Mucosa of rectum (tissue), 2 donors: ENCODE measurements at regions not wholly inside any gene's neighbourhood (a gene's known extent, or its start where the extent isn't known, plus 50 kb on each side); places are given as distances from the start of the nearest gene placed in this dataset.
"Not testable (repeated sequence)": the region's sequence is repeated elsewhere in the genome, so short reads cannot be mapped to it uniquely, and the experiment has no call there.

Experiments used
- H3K27ac ChIP-seq, 2 donors: one replicate each; pipeline ENCODE4 v1.7.0; 2013; ENCODE audit warnings: inconsistent platforms in 2 of 2, low read depth in 2 of 2, low read length in 2 of 2
- H3K27me3 ChIP-seq, 2 donors: one replicate each; pipeline ENCODE4 v1.7.0; 2013; ENCODE audit warnings: low read length in 2 of 2; ENCODE audit not compliant: control insufficient read depth in 2 of 2, insufficient read depth in 2 of 2
- H3K36me3 ChIP-seq, 2 donors: one replicate each; pipeline ENCODE4 v1.7.0; 2013; ENCODE audit warnings: low read length in 2 of 2; ENCODE audit not compliant: control insufficient read depth in 2 of 2, insufficient read depth in 2 of 2
- H3K4me1 ChIP-seq, 2 donors: one replicate each; pipeline ENCODE4 v1.7.0; 2013; ENCODE audit warnings: low read length in 2 of 2, mild to moderate bottlenecking in 1 of 2; ENCODE audit not compliant: control insufficient read depth in 2 of 2, insufficient read depth in 2 of 2
- H3K4me3 ChIP-seq, 2 donors: one replicate each; pipeline ENCODE4 v1.7.0; 2013; ENCODE audit warnings: low read length in 2 of 2
- H3K9ac ChIP-seq, 2 donors: one replicate each; pipeline ENCODE4 v1.7.0; 2013; ENCODE audit warnings: low read length in 2 of 2, low read depth in 1 of 2, mild to moderate bottlenecking in 1 of 2
- H3K9me3 ChIP-seq, 2 donors: one replicate each; pipeline ENCODE4 v1.7.0; 2013; ENCODE audit warnings: low read length in 2 of 2; ENCODE audit not compliant: control insufficient read depth in 2 of 2
- donor health status: healthy.
- donor health status: Normal muscosa, but diverticular disease.

GRCh38 chr10:33709008-33709753, 374.7 kb upstream of the NRP1 start:
- Histone ChIP-seq H3K27me3 (no peaks in the 10 kb centered on the region), H3K36me3 (no peaks in the 10 kb centered on the region), H3K4me3 (no peak overlapping the region), H3K27ac (no peak overlapping the region), H3K4me1 (no peaks in the 10 kb centered on the region), H3K9me3 (no peaks in the 10 kb centered on the region), H3K9ac (no peak overlapping the region)

GRCh38 chr10:33708561-33708960, 374.1 kb upstream of the NRP1 start:
- H3K4me1 ChIP-seq = no peaks in the 10 kb centered on the region
- H3K9ac ChIP-seq = no peak overlapping the region
- H3K27me3 ChIP-seq = no peaks in the 10 kb centered on the region
- no peak overlapping the region for H3K4me3 ChIP-seq
- no peaks in the 10 kb centered on the region for H3K36me3 ChIP-seq
- H3K9me3 ChIP-seq = no peaks in the 10 kb centered on the region
- no peak overlapping the region for H3K27ac ChIP-seq

DNA sequence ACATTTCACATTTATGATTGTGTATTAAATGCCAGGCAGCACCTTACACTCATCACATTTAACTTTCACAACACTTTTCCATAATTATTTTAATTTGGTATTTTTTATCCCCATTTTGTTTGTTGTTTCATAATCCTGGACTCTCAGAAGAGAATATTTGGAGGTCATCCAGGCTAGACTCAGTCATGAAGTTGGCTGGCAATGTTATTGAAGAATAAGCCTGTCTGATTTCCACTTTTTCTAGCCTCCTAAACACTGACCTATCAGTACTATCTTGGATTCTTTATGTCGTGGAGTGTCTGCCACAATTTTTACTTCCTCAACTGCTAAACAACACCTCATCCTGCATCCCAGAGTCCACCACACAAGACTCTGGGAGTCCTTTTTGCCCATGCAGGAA, 372.3 kb upstream of the NRP1 start:
- H3K4me3 ChIP-seq = no peak overlapping the region
- H3K27ac ChIP-seq = no peak overlapping the region
- H3K9me3 ChIP-seq = no peaks in the 10 kb centered on the region
- H3K9ac ChIP-seq = no peak overlapping the region
- H3K27me3 ChIP-seq = no peaks in the 10 kb centered on the region
- no peaks in the 10 kb centered on the region for H3K36me3 ChIP-seq
- no peaks in the 10 kb centered on the region for H3K4me1 ChIP-seq

- Histone ChIP-seq H3K4me1 (no peaks in the 10 kb centered on the region), H3K27me3 (no peaks in the 10 kb centered on the region), H3K9ac (no peak overlapping the region), H3K27ac (no peak overlapping the region), H3K9me3 (no peaks in the 10 kb centered on the region), H3K36me3 (no peaks in the 10 kb centered on the region), H3K4me3 (no peak overlapping the region)
Observed at GRCh38 chr10:33706191-33706590, 371.7 kb upstream of the NRP1 start.

DNA sequence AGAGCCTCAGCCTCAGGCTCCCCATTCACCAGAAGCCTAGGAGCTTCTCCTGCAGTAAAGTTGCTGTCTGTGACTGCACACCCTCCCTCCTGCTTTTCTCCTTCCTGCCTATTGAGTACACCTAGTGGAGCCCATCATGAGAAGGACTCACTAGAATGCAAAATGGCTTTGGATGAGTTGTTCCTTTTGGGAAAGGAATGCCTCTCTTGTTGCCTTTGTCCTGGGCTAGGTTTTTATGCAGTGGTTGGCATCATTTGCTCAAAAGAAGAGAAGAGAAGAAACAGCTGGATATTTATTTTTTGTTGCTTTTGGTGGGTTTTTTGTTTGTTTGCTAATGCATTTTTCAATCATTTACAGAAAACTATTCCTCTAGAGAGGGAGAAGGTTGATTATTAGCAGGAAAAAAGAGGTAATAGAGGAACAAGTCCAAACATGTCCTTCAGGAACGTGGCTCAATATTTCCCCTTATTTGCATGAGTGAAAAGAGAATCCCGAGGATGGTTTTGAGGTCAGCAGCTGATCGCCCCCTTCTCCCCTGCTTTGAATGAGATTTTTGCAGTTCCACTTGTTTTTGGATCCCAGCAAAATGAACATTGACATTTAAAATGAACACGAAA, 369.9 kb upstream of the NRP1 start:
- Histone ChIP-seq H3K36me3 (no peaks in the 10 kb centered on the region), H3K4me3 (no peak overlapping the region), H3K9me3 (no peaks in the 10 kb centered on the region), H3K9ac (no peak overlapping the region), H3K27me3 (no peaks in the 10 kb centered on the region), H3K4me1 (no peaks in the 10 kb centered on the region), H3K27ac (no peak overlapping the region)

- H3K27me3 ChIP-seq = no peaks in the 10 kb centered on the region
- no peak overlapping the region for H3K9ac ChIP-seq
- no peaks in the 10 kb centered on the region for H3K4me1 ChIP-seq
- no peak overlapping the region for H3K27ac ChIP-seq
- no peaks in the 10 kb centered on the region for H3K9me3 ChIP-seq
- no peak overlapping the region for H3K4me3 ChIP-seq
- no peaks in the 10 kb centered on the region for H3K36me3 ChIP-seq
Observed at GRCh38 chr10:33703501-33704213, 369.2 kb upstream of the NRP1 start.

DNA sequence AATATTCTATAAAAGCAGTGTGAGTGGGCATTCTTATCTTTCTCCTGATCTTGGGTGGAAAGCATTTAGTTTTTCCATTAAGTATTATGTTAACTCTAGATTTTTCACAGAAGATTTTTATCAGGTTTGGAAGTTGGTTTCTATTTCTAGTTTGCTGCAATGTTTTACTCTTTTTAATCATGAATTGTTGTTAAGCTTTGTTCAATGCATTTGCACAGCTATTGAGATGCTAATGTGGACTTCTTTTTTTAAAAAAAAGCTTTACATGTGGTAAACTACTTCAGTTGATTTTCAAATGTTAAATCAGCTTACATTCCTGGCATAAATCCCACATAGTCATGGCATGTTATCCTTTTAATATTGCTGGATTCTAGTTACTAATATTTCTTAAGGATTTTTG, 363.6 kb upstream of the NRP1 start:
- no peaks in the 10 kb centered on the region for H3K9me3 ChIP-seq
- H3K4me3 ChIP-seq = no peak overlapping the region
- H3K36me3 ChIP-seq = no peaks in the 10 kb centered on the region
- H3K27me3 ChIP-seq = no peaks in the 10 kb centered on the region
- H3K4me1 ChIP-seq = no peaks in the 10 kb centered on the region
- H3K9ac ChIP-seq = no peak overlapping the region
- H3K27ac ChIP-seq = no peak overlapping the region

DNA sequence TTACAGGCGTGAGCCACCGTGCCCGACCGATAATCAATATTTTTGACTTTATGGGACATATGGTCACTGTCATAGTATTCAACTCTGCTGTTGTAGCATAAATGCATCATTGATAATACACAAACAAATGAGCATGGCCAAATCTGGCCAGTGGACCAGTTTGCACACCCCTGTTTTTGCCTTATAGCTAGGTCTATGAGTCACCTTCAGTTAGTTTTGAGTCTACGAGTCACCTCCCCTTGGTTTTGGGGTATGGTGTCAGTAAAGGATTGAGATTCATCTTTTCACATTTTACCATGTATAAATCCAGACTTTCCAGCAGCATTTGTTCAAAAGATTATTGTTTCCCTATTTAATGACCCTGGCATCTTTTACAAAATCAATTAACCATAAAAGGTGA, 362.5 kb upstream of the NRP1 start:
- Histone ChIP-seq H3K27ac (no peak overlapping the region), H3K36me3 (no peaks in the 10 kb centered on the region), H3K27me3 (no peaks in the 10 kb centered on the region), H3K4me3 (no peak overlapping the region), H3K4me1 (no peaks in the 10 kb centered on the region), H3K9me3 (no peaks in the 10 kb centered on the region), H3K9ac (no peak overlapping the region)

- Histone ChIP-seq H3K9ac (no peak overlapping the region), H3K36me3 (no peaks in the 10 kb centered on the region), H3K4me3 (no peak overlapping the region), H3K9me3 (no peaks in the 10 kb centered on the region), H3K27ac (no peak overlapping the region), H3K4me1 (no peaks in the 10 kb centered on the region), H3K27me3 (no peaks in the 10 kb centered on the region)
Observed at GRCh38 chr10:33695536-33695935, 361.1 kb upstream of the NRP1 start.

DNA sequence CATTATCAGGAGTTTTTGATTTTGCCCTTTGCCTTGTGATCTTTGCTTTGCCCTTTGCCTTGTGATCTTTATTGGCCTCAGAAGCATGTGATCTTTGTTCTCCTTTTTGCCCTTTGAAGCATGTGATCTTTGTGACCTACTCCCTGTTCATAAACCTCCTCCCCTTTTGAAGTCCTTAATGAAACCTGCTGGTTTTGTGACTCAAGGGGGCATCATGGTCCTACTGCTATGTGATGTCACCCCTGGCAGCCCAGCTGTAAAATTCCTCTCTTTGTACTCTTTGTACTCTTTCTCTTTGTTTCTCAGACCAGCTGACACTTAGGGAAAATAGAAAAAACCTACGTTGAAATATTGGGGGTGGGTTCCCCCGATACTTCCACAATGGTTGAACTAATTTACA, 356.1 kb upstream of the NRP1 start:
- H3K4me1 ChIP-seq, H3K27me3 ChIP-seq, H3K27ac ChIP-seq, H3K9ac ChIP-seq, H3K36me3 ChIP-seq, H3K9me3 ChIP-seq, H3K4me3 ChIP-seq: not testable (repeated sequence)
